ENCODE measurements at regions not wholly inside any gene's neighbourhood (a gene's known extent, or its start where the extent isn't known, plus 50 kb on each side); places are given as distances from the start of the nearest gene placed in this dataset.

DNA sequence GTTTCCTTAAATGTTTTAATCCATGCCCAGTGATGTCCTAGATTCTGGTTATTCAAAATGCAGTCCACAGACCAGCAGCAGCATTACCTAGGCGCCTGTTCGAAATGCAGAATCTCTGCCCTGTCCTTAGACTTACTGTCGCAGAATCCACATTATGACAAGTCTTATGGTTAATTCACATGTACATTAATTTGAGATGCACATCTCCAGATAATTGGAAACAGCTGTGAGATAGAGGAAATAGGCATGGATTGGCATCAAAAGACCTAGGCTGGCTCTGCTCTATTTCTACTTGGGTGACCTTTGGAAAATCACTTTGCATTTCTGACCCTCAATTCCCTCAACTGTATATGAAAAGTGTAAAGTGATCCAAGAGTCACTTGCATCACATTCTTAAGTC lies 700.7 kb downstream of the DIAPH3 start:
- TF ChIP-seq EZH2 (IDR thresholded peaks at IDR 0.05; ENCODE audit: borderline replicate concordance, insufficient read depth, low read length, poor library complexity, severe bottlenecking) (no peak), CTCF (IDR thresholded peaks at IDR 0.05; ENCODE audit: poor library complexity, severe bottlenecking) (no peak), EP300 (conservative IDR thresholded peaks at IDR 0.05; ENCODE audit: poor library complexity, severe bottlenecking) (no peak), POLR2AphosphoS5 (IDR thresholded peaks at IDR 0.05) (no peak)
